Endothelial cell of umbilical vein (primary cell): ENCODE measurements at regions not wholly inside any gene's neighbourhood (a gene's known extent, or its start where the extent isn't known, plus 50 kb on each side); places are given as distances from the start of the nearest gene placed in this dataset.

Experiments used
- CTCF ChIP-seq, 2 donors: IDR thresholded peaks; 1 replicate in 1 of 2; 2 replicates in 1 of 2; pipeline ENCODE4 v1.5.1; 2011; ENCODE audit warnings: low read length in 2 of 2, mild to moderate bottlenecking in 2 of 2, moderate library complexity in 2 of 2, control low read depth in 1 of 2, inconsistent platforms in 1 of 2, low read depth in 1 of 2; ENCODE audit not compliant: insufficient read depth in 1 of 2; ENCODE audit errors: extremely low read depth in 1 of 2
- EZH2 ChIP-seq: IDR thresholded peaks from 2 replicates; pipeline ENCODE4 v1.6.1; 2012; ENCODE audit warnings: borderline replicate concordance, low read depth, mild to moderate bottlenecking, moderate library complexity, low read length, inconsistent platforms; ENCODE audit not compliant: severe bottlenecking
- FOS ChIP-seq: IDR thresholded peaks from 2 replicates; pipeline ENCODE4 v1.6.1; 2011; ENCODE audit warnings: mild to moderate bottlenecking, low read length, moderate library complexity, borderline replicate concordance; ENCODE audit not compliant: insufficient read depth
- GATA2 ChIP-seq: IDR thresholded peaks from 2 replicates; pipeline ENCODE4 v1.7.0; 2011; ENCODE audit warnings: low read depth, mild to moderate bottlenecking, moderate library complexity, mixed read lengths, low read length; ENCODE audit not compliant: insufficient read length, insufficient read depth
- JUN ChIP-seq: IDR thresholded peaks from 2 replicates; pipeline ENCODE4 v1.6.1; 2011; ENCODE audit warnings: borderline replicate concordance, low read depth; ENCODE audit not compliant: insufficient read length, insufficient read depth
- MYC ChIP-seq: IDR thresholded peaks from one replicate; pipeline ENCODE4 v1.6.1; 2011; ENCODE audit warnings: mild to moderate bottlenecking, low read depth, low read length
- POLR2A ChIP-seq: IDR thresholded peaks from 2 replicates; pipeline ENCODE4 v1.6.1; 2012; ENCODE audit warnings: low read depth, mild to moderate bottlenecking, control low read depth, low read length
- POLR2AphosphoS5 ChIP-seq: IDR thresholded peaks from 2 replicates; pipeline ENCODE4 v1.6.1; 2012; ENCODE audit warnings: low read depth, mild to moderate bottlenecking, control low read depth, low read length, moderate library complexity; ENCODE audit not compliant: insufficient read depth
- TF ChIP-seq, protein P1 (sequence below): IDR thresholded peaks from 2 replicates; pipeline ENCODE4 v1.6.1; 2011; ENCODE audit not compliant: insufficient read depth, insufficient read length

- TF ChIP-seq CTCF (IDR thresholded peaks at IDR 0.05; ENCODE audit: extremely low read depth in 1 of 2, insufficient read depth in 1 of 2, low read depth in 1 of 2, low read length in 2 of 2) (no peak), POLR2AphosphoS5 (no peak), POLR2A (no peak), EZH2 (no peak), FOS (no peak), JUN (no peak), MYC (no peak), GATA2 (no peak)
- TF ChIP-seq, protein P1, sequence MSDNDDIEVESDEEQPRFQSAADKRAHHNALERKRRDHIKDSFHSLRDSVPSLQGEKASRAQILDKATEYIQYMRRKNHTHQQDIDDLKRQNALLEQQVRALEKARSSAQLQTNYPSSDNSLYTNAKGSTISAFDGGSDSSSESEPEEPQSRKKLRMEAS: no peak
These were observed 219.7 kb downstream of the VAPA start for GRCh38 chr18:10133516-10133915.
